ENCODE measurements at regions not wholly inside any gene's neighbourhood (a gene's known extent, or its start where the extent isn't known, plus 50 kb on each side); places are given as distances from the start of the nearest gene placed in this dataset.

DNA sequence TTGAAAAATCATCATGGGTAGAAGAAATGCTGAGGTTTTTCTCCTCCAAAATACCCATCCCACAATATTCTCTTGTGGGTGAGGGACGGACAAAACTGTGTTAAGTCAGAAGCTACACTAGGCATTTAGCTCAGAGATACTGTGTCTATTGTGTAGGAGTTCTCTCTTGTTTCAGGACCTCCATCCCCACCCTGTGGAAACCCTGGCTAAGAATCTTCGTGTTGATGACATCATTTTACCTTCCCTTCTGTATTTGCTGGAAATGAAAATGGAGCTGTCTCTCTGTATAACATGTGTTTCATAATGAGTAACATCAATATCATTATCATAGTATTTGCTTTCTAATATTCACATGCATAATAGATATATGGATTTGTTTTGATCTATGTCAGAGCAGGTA, 1193.0 kb upstream of the CITED2 start:
- H3K4me3 Mint-ChIP-seq: no peak overlapping the region
- H3K27ac Mint-ChIP-seq: no peak overlapping the region
- no peaks in the 10 kb centered on the region for H3K36me3 Mint-ChIP-seq
- intact Hi-C loops (cut with micrococcal nuclease): no loop called here
- no peak for DNase-seq
- H3K4me1 Mint-ChIP-seq (ENCODE audit: low read depth): peaks cover 5% of the 10 kb centered on the region
- ChIA-PET POLR2A (no interaction called here), CTCF (interaction anchor here (1.0 kb wide), 2 partner anchors 28 to 105 kb away, joined by 3 read pairs; no protein-coding TSS in a partner anchor)
- H3K27me3 Mint-ChIP-seq: peaks cover 11% of the 10 kb centered on the region
- H3K9me3 Mint-ChIP-seq: no peaks in the 10 kb centered on the region

DNA sequence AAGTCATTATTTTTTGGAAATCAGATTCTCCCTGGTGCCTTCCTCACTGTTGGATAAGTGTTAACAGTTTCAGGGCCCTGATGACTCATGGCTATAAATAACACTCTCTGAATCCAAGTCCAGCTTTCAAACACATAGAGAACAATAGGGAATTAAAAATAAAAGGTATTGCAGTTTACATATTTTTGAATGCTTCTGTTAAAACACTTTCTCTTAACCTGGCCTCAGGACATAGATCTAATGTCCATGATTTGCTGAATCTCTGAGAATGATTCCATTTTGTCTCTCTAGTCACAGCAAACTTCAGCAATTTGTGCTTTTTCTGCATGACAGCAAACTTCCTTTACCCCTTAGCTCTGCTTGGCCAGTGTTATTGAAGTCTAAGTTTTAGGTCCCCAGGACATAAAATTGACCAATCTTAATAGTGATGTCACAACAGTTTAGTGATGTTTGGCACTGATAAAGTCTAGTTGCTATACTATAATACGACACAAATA, 1192.4 kb upstream of the CITED2 start:
- H3K27ac Mint-ChIP-seq: no peak overlapping the region
- no peaks in the 10 kb centered on the region for H3K36me3 Mint-ChIP-seq
- no peak overlapping the region for H3K4me3 Mint-ChIP-seq
- ChIA-PET CTCF (interaction anchor here (1.0 kb wide), 2 partner anchors 28 to 106 kb away, joined by 3 read pairs; no protein-coding TSS in a partner anchor), POLR2A (no interaction called here)
- DNase-seq: no peak
- H3K4me1 Mint-ChIP-seq (ENCODE audit: low read depth): peaks cover 5% of the 10 kb centered on the region
- intact Hi-C loops (cut with micrococcal nuclease): no loop called here
- H3K9me3 Mint-ChIP-seq: no peaks in the 10 kb centered on the region
- peaks cover 11% of the 10 kb centered on the region for H3K27me3 Mint-ChIP-seq

DNA sequence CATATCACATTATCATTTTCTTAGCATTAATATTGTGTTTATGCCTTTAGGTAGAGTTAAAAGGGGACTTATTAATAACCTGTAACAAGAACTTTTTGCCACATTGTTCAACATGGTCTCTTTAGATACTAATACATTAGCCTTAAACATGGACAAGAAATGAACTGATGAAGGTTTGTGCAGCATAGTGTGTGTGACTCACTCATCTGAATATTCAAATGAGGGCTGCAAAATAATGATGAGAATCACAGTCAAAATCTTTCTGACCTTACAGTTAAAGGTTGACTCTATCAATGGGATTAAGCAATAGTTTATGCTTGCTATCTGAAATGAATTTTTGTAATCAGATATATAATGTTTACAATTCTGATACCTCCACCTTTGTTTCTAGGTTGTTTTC, 1189.3 kb upstream of the CITED2 start:
- H3K4me1 Mint-ChIP-seq (ENCODE audit: low read depth): peaks cover 5% of the 10 kb centered on the region
- no peak overlapping the region for H3K27ac Mint-ChIP-seq
- H3K9me3 Mint-ChIP-seq: no peaks in the 10 kb centered on the region
- H3K27me3 Mint-ChIP-seq: peaks cover 3% of the 10 kb centered on the region
- ChIA-PET CTCF (no interaction called here), POLR2A (no interaction called here)
- intact Hi-C loops (cut with micrococcal nuclease): no loop called here
- no peak for DNase-seq
- no peaks in the 10 kb centered on the region for H3K36me3 Mint-ChIP-seq
- H3K4me3 Mint-ChIP-seq: no peak overlapping the region

DNA sequence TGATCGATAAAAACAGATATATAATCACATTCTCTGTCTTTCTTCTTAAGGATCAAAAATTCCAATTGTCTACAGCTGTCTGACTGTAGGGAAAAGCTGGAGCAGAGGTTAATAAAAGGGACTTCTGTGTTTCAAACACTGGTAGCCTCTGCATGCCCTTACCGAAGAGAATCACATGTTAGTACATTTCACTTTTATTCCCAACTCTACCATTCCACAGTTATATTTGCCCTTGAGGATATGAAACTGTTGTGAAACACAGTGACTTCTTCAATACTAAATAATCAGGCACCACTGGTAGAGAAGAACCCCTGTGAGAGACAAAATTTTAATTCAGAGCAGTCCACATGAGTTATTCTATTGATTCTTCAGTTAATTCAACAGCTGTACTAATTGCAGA, 1187.3 kb upstream of the CITED2 start:
- no peaks in the 10 kb centered on the region for H3K4me1 Mint-ChIP-seq (ENCODE audit: low read depth)

DNA sequence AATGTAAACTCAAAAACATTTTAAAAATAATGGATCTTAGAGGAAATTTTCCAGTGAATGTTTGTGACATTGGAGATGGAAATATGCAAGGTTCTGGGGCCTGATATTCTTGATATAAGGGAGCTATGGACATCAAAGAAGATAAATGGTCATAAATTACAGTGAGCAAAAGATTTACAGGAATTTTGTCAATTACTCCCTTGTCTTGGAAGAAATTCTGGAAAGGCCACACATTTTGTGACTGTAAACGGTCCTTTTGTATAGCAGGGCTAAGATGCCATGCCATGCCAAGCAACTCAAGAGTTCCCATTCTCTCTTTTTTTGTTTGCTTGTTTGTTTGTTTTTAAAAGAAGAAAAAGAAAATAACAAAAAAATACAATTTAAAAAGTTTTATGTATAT, 1186.2 kb upstream of the CITED2 start:
- CTCF ChIA-PET: no interaction called here
- DNase-seq: no peak
- POLR2A ChIA-PET: no interaction called here
- intact Hi-C loops (cut with micrococcal nuclease): no loop called here
- Mint-ChIP-seq H3K4me1 (ENCODE audit: low read depth) (no peaks in the 10 kb centered on the region), H3K36me3 (no peaks in the 10 kb centered on the region), H3K27me3 (no peaks in the 10 kb centered on the region), H3K27ac (no peak overlapping the region), H3K4me3 (no peak overlapping the region), H3K9me3 (no peaks in the 10 kb centered on the region)

More for the DNA sequence above, 1187.3 kb upstream of the CITED2 start:
- DNase-seq: no peak
- intact Hi-C loops (cut with micrococcal nuclease): no loop called here
- no peaks in the 10 kb centered on the region for H3K9me3 Mint-ChIP-seq
- ChIA-PET CTCF (no interaction called here), POLR2A (no interaction called here)
- H3K36me3 Mint-ChIP-seq: no peaks in the 10 kb centered on the region
- no peaks in the 10 kb centered on the region for H3K27me3 Mint-ChIP-seq
- no peak overlapping the region for H3K27ac Mint-ChIP-seq
- no peak overlapping the region for H3K4me3 Mint-ChIP-seq

DNA sequence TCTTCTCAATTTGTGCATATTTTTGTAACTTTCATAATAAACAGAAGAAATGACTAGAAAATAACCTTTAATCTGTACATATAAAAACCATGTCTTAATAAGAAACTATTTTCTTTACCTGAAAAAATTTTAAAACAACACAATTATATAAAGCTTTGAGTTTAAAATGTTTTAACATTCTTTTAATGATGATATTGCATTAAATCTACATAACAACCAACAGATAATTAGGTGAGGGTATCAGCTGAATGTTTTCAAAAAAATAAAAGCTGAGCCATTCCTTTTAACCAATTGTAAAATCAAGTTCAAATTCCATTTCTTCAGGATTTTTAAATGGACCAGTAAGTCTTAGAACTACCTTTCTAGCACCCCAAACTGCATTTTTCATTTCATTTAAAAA, 1185.0 kb upstream of the CITED2 start:
- H3K4me1 Mint-ChIP-seq (ENCODE audit: low read depth): no peaks in the 10 kb centered on the region
- H3K9me3 Mint-ChIP-seq: no peaks in the 10 kb centered on the region
- no peak for DNase-seq
- no peak overlapping the region for H3K4me3 Mint-ChIP-seq
- peaks cover 2% of the 10 kb centered on the region for H3K27me3 Mint-ChIP-seq
- intact Hi-C loops (cut with micrococcal nuclease): no loop called here
- ChIA-PET CTCF (interaction anchor here (0.6 to 0.7 kb wide), 2 partner anchors 11 to 310 kb away, joined by 3 read pairs; no protein-coding TSS in a partner anchor), POLR2A (no interaction called here)
- no peaks in the 10 kb centered on the region for H3K36me3 Mint-ChIP-seq
- no peak overlapping the region for H3K27ac Mint-ChIP-seq

DNA sequence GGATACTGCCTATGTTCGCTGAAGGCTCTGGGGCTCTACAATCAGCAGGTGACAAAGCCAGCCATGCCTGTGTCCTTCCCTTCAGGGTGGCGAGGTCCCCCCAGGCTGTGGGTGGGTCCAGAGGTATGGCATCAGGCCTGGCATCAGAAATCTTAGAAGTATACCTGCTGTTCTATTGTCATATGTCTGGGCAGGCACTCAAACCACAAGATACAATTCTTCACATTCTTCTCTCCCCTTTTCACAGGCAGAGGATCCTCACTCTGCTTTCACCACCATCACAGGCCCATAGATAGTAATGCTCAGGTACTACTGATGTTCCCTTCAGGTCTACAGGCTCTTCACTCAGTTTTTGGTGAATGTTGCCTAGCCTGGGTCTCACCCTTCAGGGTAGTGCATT, 1180.0 kb upstream of the CITED2 start:
- intact Hi-C loops (cut with micrococcal nuclease): no loop called here
- H3K9me3 Mint-ChIP-seq: no peaks in the 10 kb centered on the region
- no peak for DNase-seq
- no peaks in the 10 kb centered on the region for H3K36me3 Mint-ChIP-seq
- no peaks in the 10 kb centered on the region for H3K4me1 Mint-ChIP-seq (ENCODE audit: low read depth)
- ChIA-PET CTCF (no interaction called here), POLR2A (no interaction called here)
- no peak overlapping the region for H3K4me3 Mint-ChIP-seq
- H3K27me3 Mint-ChIP-seq: peaks cover 3% of the 10 kb centered on the region
- H3K27ac Mint-ChIP-seq: no peak overlapping the region

DNA sequence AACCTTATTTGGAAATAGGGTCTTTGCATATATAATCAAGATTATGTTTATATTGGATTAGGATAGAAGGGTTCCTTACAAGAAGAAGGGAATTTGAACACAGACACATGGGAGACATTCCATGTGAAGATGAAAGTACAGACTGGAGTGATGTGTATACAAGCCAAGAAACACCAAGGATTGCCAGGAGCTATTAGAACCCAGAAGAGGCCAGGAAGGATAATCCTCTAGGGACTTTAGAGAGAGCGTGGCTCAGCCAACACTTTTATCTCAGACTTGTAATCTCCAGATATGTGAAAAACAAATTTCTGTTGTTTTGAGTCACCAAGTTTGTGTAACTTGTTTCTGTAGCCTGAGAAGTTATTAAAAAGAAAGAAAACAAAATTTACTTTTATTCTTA, 1173.9 kb upstream of the CITED2 start:
- Mint-ChIP-seq H3K27ac (no peak overlapping the region), H3K27me3 (no peaks in the 10 kb centered on the region), H3K4me3 (no peak overlapping the region), H3K9me3 (no peaks in the 10 kb centered on the region), H3K36me3 (no peaks in the 10 kb centered on the region), H3K4me1 (ENCODE audit: low read depth) (no peaks in the 10 kb centered on the region)
- POLR2A ChIA-PET: no interaction called here
- CTCF ChIA-PET: no interaction called here
- intact Hi-C loops (cut with micrococcal nuclease): no loop called here
- no peak for DNase-seq

DNA sequence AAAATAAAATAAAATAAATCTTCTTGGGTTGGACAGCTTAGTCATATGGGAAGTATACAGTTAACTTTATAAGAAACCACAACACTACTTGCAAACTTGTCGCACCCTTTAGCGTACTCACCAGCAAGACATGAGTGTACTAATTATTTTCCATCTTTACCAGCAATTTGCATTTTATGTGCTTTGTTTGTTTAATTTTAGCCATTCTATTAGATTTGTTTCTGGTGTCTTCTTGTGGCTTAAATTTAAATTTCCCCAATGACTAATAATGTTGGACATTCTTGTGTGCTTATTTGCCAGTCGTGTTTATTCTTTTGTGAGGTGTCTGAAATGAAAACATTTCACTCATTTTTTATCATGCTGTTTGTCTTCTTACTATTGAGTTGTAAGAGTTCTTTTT, 1172.2 kb upstream of the CITED2 start:
- Mint-ChIP-seq H3K9me3 (no peaks in the 10 kb centered on the region), H3K27ac (no peak overlapping the region), H3K4me3 (no peak overlapping the region), H3K36me3 (no peaks in the 10 kb centered on the region), H3K4me1 (ENCODE audit: low read depth) (no peaks in the 10 kb centered on the region), H3K27me3 (no peaks in the 10 kb centered on the region)
- ChIA-PET POLR2A (no interaction called here), CTCF (no interaction called here)
- intact Hi-C loops (cut with micrococcal nuclease): no loop called here
- DNase-seq: no peak

DNA sequence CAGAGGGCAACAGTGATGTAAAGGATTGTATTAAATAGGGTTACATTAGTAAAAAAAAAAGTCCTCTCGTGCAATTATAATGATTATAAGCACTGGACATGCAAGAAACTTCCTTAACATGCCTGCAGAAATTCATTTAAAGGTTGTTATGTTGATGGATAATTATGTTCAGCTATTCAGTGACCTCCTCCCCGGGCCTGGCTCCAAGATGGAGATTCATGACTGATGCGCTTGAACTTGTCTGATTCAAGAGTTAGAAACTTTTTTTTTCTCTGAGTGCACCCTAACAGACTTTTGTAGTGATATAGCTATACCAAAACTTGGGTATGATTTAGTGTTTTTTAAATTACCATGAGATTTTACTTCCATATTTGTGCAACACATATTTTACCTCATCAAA, 1170.0 kb upstream of the CITED2 start:
- POLR2A ChIA-PET: no interaction called here
- H3K4me3 Mint-ChIP-seq: no peak overlapping the region

DNA sequence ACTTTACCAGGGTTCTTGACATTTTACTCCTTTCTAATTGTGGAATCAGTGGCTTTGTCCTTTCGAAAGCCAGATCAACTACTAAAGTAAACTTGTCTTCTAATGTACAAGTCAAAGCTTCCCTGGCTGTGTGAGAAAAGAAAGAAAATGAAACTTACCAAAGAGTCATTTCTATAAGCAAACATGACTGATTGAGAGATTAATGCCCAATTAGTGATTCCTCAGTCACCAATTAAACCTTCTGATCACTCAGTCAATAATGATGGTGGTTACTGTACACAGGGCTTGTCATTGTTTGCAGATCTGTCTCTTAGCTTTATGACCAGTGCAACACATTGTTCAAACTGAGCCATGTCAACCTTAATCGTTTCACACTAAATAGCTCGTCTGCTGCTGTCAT, 1168.4 kb upstream of the CITED2 start:
- Mint-ChIP-seq H3K9me3 (no peaks in the 10 kb centered on the region), H3K27ac (no peak overlapping the region), H3K36me3 (no peaks in the 10 kb centered on the region), H3K4me3 (no peak overlapping the region), H3K4me1 (ENCODE audit: low read depth) (no peaks in the 10 kb centered on the region), H3K27me3 (no peaks in the 10 kb centered on the region)
- POLR2A ChIA-PET: no interaction called here
- intact Hi-C loops (cut with micrococcal nuclease): no loop called here
- CTCF ChIA-PET: no interaction called here
- no peak for DNase-seq

More for the DNA sequence above, 1170.0 kb upstream of the CITED2 start:
- Mint-ChIP-seq H3K4me1 (ENCODE audit: low read depth) (no peaks in the 10 kb centered on the region), H3K9me3 (no peaks in the 10 kb centered on the region), H3K36me3 (no peaks in the 10 kb centered on the region), H3K27me3 (no peaks in the 10 kb centered on the region), H3K27ac (no peak overlapping the region)
- CTCF ChIA-PET: interaction anchor here (0.6 kb wide), 1 partner anchor 198 kb away, joined by 3 read pairs; no protein-coding TSS in a partner anchor
- no peak for DNase-seq
- intact Hi-C loops (cut with micrococcal nuclease): no loop called here

DNA sequence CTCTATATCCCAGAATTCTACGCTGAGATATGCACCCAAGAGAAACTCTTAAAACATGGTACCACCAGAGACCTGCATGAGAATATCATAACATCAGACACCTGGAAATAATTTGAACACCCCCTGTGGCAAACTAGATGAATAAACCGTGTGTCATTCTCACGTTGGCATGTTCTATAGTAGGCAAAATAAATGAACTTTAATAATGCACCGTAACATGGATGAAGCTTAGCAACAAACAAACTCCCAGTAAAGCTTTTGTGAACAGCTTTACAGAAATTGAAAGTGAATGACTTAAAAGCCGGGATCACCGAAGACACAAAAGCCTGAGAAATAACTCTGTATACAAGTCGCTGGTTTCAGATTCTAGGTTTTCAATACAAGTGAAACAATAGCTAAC, 1166.8 kb upstream of the CITED2 start:
- H3K4me1 Mint-ChIP-seq (ENCODE audit: low read depth): no peaks in the 10 kb centered on the region
- DNase-seq: no peak
- no peak overlapping the region for H3K27ac Mint-ChIP-seq
- CTCF ChIA-PET: no interaction called here
- H3K4me3 Mint-ChIP-seq: no peak overlapping the region
- no peaks in the 10 kb centered on the region for H3K9me3 Mint-ChIP-seq
- POLR2A ChIA-PET: no interaction called here
- H3K27me3 Mint-ChIP-seq: no peaks in the 10 kb centered on the region
- H3K36me3 Mint-ChIP-seq: no peaks in the 10 kb centered on the region
- intact Hi-C loops (cut with micrococcal nuclease): no loop called here

DNA sequence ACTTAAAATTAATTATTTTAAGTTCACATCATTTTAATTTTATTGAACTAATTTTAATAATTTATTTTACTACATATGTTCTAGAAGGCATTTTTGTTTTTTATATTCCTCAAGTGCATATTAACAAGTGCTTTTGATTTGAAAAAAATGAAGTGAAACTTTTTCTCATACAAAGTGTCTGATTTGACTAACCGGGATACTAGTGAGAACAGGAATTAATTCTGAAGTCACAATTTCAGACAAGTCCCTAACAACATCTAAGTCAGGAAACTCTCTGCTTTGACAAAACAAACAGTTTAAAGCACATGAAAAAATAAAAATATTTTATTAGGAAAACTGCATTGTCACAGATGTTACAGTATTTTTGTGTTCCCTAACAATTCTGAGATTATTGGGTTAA, 1166.3 kb upstream of the CITED2 start:
- no peaks in the 10 kb centered on the region for H3K36me3 Mint-ChIP-seq
- H3K27ac Mint-ChIP-seq: no peak overlapping the region
- no peak overlapping the region for H3K4me3 Mint-ChIP-seq
- no peaks in the 10 kb centered on the region for H3K9me3 Mint-ChIP-seq
- intact Hi-C loops (cut with micrococcal nuclease): no loop called here
- H3K27me3 Mint-ChIP-seq: no peaks in the 10 kb centered on the region
- POLR2A ChIA-PET: no interaction called here
- no peak for DNase-seq
- CTCF ChIA-PET: no interaction called here
- H3K4me1 Mint-ChIP-seq (ENCODE audit: low read depth): no peaks in the 10 kb centered on the region

DNA sequence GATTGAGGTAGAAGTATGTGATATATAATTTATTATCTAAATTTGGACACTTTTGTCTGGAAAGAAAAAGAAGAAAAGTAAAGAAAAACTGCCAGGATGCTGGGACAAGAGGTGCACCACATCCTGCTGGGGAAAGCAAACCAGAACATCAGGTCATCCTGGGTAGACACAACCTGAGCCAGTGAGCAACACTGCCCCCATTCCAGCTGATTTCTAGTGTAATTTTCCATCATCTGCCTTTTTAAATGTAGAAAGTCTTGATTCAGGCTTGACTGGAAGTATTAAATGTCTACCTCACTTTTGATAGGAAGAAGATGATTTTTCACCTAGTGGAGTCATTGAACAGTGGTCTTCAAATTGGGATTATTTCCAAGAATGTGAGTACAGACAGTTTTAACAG, 1164.5 kb upstream of the CITED2 start:
- CTCF ChIA-PET: interaction anchor here (1.2 kb wide), 1 partner anchor 28 kb away, joined by 3 read pairs; no protein-coding TSS in a partner anchor
- no peaks in the 10 kb centered on the region for H3K36me3 Mint-ChIP-seq
- POLR2A ChIA-PET: no interaction called here
- H3K4me1 Mint-ChIP-seq (ENCODE audit: low read depth): no peaks in the 10 kb centered on the region
- no peaks in the 10 kb centered on the region for H3K27me3 Mint-ChIP-seq
- peaks cover 6% of the 10 kb centered on the region for H3K9me3 Mint-ChIP-seq
- intact Hi-C loops (cut with micrococcal nuclease): no loop called here
- no peak for DNase-seq
- no peak overlapping the region for H3K27ac Mint-ChIP-seq
- no peak overlapping the region for H3K4me3 Mint-ChIP-seq
